AG10803 (cell line): ENCODE measurements at regions not wholly inside any gene's neighbourhood (a gene's known extent, or its start where the extent isn't known, plus 50 kb on each side); places are given as distances from the start of the nearest gene placed in this dataset.
"Not testable (repeated sequence)": the region's sequence is repeated elsewhere in the genome, so short reads cannot be mapped to it uniquely, and the experiment has no call there.

Experiments used
- DNase-seq: peaks from one replicate; pipeline ENCODE4 v3.0.0; 2010; ENCODE audit warnings: low read depth
- H3K4me3 ChIP-seq: 2 replicates; pipeline ENCODE4 v1.5.1; 2011; ENCODE audit warnings: mild to moderate bottlenecking, low read length, control low read depth
- CTCF ChIP-seq: conservative IDR thresholded peaks from 2 replicates; pipeline ENCODE4 v1.5.1; 2011; ENCODE audit warnings: mild to moderate bottlenecking, low read length, control low read depth, inconsistent platforms

- no peak for TF ChIP-seq CTCF
- DNase-seq: no peak
- no peak overlapping the region for H3K4me3 ChIP-seq
Observed at GRCh38 chr3:137572931-137573330, 191.2 kb upstream of the SOX14 start.

GRCh38 chr3:137582484-137582883 lies 181.6 kb upstream of the SOX14 start:
- H3K4me3 ChIP-seq: no peak overlapping the region
- TF ChIP-seq CTCF: no peak
- DNase-seq: no peak

GRCh38 chr3:137583256-137583655 lies 180.9 kb upstream of the SOX14 start:
- no peak for TF ChIP-seq CTCF
- no peak overlapping the region for H3K4me3 ChIP-seq
- DNase-seq: no peak

DNA sequence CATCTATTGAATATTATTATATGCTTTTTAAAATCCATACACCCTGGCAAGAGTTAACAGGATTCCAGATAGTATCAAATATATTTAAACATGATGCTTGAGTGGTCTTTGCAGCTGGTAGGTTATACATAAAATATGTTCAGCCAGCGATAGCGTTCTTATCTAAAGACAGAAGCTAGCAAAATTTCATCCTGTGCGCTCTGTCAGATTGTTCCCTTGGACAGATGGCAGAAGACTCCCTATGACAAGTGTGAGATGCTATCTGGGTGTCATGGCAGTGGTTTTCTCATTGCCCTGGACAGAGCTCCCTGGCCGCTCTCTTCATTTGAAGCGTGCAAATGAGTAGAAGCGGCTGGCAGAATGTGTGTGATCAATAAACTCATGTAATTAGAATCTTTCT lies 175.2 kb upstream of the SOX14 start:
- no peak overlapping the region for H3K4me3 ChIP-seq
- DNase-seq: no peak
- TF ChIP-seq CTCF: no peak

- DNase-seq, H3K4me3 ChIP-seq: not testable (repeated sequence)
Observed at GRCh38 chr3:137595415-137595814, 168.7 kb upstream of the SOX14 start.

DNA sequence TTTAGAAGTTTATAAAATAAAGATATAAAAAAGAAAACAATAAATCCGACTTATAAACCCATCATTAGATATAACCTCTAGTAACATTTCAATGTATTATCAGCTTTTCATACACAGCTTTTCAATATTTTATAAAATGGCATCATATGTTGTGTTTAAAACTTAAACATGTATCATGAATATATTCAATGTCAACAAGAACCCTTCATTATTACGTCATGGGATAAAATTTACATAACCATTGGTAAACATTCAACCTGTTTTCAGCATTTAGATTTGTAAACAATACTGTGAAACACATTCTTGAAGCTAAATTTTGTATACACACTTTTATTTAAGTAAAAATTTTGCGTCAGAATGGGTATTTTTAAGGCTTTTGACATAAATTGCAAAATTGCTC lies 153.4 kb upstream of the SOX14 start:
- no peak for TF ChIP-seq CTCF
- no peak for DNase-seq
- no peak overlapping the region for H3K4me3 ChIP-seq

GRCh38 chr3:137612291-137612690 lies 151.8 kb upstream of the SOX14 start:
- no peak for DNase-seq
- no peak for TF ChIP-seq CTCF
- no peak overlapping the region for H3K4me3 ChIP-seq
